Neuronal stem cell (in vitro differentiated cells): ENCODE measurements at regions not wholly inside any gene's neighbourhood (a gene's known extent, or its start where the extent isn't known, plus 50 kb on each side); places are given as distances from the start of the nearest gene placed in this dataset.

ENCODE experiments used
- DNase-seq: peaks from one replicate; pipeline ENCODE4 v3.0.0-alpha.2; 2013; ENCODE audit warnings: low spot score
- H2AFZ ChIP-seq: one replicate; pipeline ENCODE4 v1.6.1; 2013; ENCODE audit warnings: mild to moderate bottlenecking, low read length, inconsistent platforms
- H2AK5ac ChIP-seq: 2 replicates; pipeline ENCODE4 v1.6.1; 2013; ENCODE audit warnings: low read depth, mild to moderate bottlenecking, inconsistent platforms, low read length, moderate library complexity, mixed read lengths
- H2BK120ac ChIP-seq: 2 replicates; pipeline ENCODE4 v1.6.1; 2013; ENCODE audit warnings: low read depth, mild to moderate bottlenecking, inconsistent platforms, low read length, moderate library complexity, mixed read lengths
- H2BK12ac ChIP-seq: one replicate; pipeline ENCODE4 v1.6.1; 2013; ENCODE audit warnings: low read length, inconsistent platforms
- H2BK15ac ChIP-seq: 2 replicates; pipeline ENCODE4 v1.6.1; 2013; ENCODE audit warnings: mild to moderate bottlenecking, low read length, inconsistent platforms, mixed read lengths
- H2BK5ac ChIP-seq: one replicate; pipeline ENCODE4 v1.6.1; 2013; ENCODE audit warnings: inconsistent platforms, mild to moderate bottlenecking, low read length, moderate library complexity
- H3K14ac ChIP-seq: one replicate; pipeline ENCODE4 v1.6.1; 2013; ENCODE audit warnings: low read length, inconsistent platforms
- H3K18ac ChIP-seq: 2 replicates; pipeline ENCODE4 v1.6.1; 2013; ENCODE audit warnings: low read length, inconsistent platforms
- H3K23ac ChIP-seq: 2 replicates; pipeline ENCODE4 v1.6.1; 2013; ENCODE audit warnings: low read depth, mild to moderate bottlenecking, mixed read lengths, low read length, inconsistent platforms; ENCODE audit not compliant: poor library complexity
- H3K27ac ChIP-seq: replicated peaks from 3 replicates; pipeline ENCODE4 v1.5.1; 2013; ENCODE audit warnings: low read length, inconsistent platforms
- H3K27me3 ChIP-seq, 3 experiments: 2 replicates each; pipeline ENCODE4 v1.6.1; 2013; ENCODE audit warnings: low read length in 3 of 3, mild to moderate bottlenecking in 2 of 3, inconsistent platforms in 1 of 3, low read depth in 1 of 3, mixed read lengths in 1 of 3, moderate library complexity in 1 of 3; ENCODE audit not compliant: control insufficient read depth in 3 of 3, insufficient read depth in 3 of 3
- H3K36me3 ChIP-seq, 2 donors: replicated peaks in 1 of 2; 2 replicates each; pipeline ENCODE4 v1.6.1; 2013; ENCODE audit warnings: low read length in 2 of 2; ENCODE audit not compliant: control insufficient read depth in 2 of 2, insufficient read depth in 2 of 2
- H3K4ac ChIP-seq: 2 replicates; pipeline ENCODE4 v1.6.1; 2013; ENCODE audit warnings: inconsistent platforms, mild to moderate bottlenecking, low read length, moderate library complexity
- H3K4me1 ChIP-seq, 2 donors: 1 replicate in 1 of 2; 2 replicates in 1 of 2; pipeline ENCODE4 v1.6.1; 2013; ENCODE audit warnings: low read length in 2 of 2, low read depth in 1 of 2; ENCODE audit not compliant: control insufficient read depth in 2 of 2, insufficient read depth in 1 of 2
- H3K4me2 ChIP-seq: one replicate; pipeline ENCODE4 v1.6.1; 2013; ENCODE audit warnings: mild to moderate bottlenecking, low read length, inconsistent platforms; ENCODE audit not compliant: insufficient read depth, poor library complexity, severe bottlenecking
- H3K4me3 ChIP-seq, 2 donors: 2 replicates each; pipeline ENCODE4 v1.5.1; 2013; ENCODE audit warnings: low read length in 2 of 2, mild to moderate bottlenecking in 2 of 2, inconsistent platforms in 1 of 2, moderate library complexity in 1 of 2
- H3K79me1 ChIP-seq: one replicate; pipeline ENCODE4 v1.6.1; 2013; ENCODE audit warnings: low read depth, mild to moderate bottlenecking, inconsistent platforms, low read length, moderate library complexity
- H3K9ac ChIP-seq: one replicate; pipeline ENCODE4 v1.6.1; 2013; ENCODE audit warnings: mild to moderate bottlenecking, low read depth, low read length, inconsistent platforms; ENCODE audit not compliant: poor library complexity
- H3K9me3 ChIP-seq, 2 donors: replicated peaks in 1 of 2; 2 replicates each; pipeline versions ENCODE3 to v1.6.1; 2013; ENCODE audit warnings: low read length in 2 of 2, mild to moderate bottlenecking in 2 of 2, inconsistent platforms in 1 of 2, low read depth in 1 of 2, mixed read lengths in 1 of 2, moderate library complexity in 1 of 2; ENCODE audit not compliant: control insufficient read depth in 2 of 2, insufficient read depth in 1 of 2
- H4K8ac ChIP-seq: one replicate; pipeline ENCODE4 v1.6.1; 2013; ENCODE audit warnings: low read depth, mild to moderate bottlenecking, inconsistent platforms, low read length, moderate library complexity
- H4K91ac ChIP-seq: one replicate; pipeline ENCODE4 v1.6.1; 2013; ENCODE audit warnings: low read length, low read depth, mild to moderate bottlenecking, inconsistent platforms; ENCODE audit not compliant: poor library complexity
- WGBS, 2 donors: extraction: QIAGEN DNeasy Blood & Tissue Kit; methylation state at CpG; one replicate each; pipeline ENCODE4 v1.1.7; 2013; ENCODE audit warnings: missing lambda C conversion rate in 2 of 2, mixed read lengths in 1 of 2; ENCODE audit not compliant: insufficient read length in 2 of 2, insufficient replicate concordance in 1 of 2; ENCODE audit errors: extremely low coverage in 2 of 2; 5-methylcytosine and 5-hydroxymethylcytosine counted together

DNA sequence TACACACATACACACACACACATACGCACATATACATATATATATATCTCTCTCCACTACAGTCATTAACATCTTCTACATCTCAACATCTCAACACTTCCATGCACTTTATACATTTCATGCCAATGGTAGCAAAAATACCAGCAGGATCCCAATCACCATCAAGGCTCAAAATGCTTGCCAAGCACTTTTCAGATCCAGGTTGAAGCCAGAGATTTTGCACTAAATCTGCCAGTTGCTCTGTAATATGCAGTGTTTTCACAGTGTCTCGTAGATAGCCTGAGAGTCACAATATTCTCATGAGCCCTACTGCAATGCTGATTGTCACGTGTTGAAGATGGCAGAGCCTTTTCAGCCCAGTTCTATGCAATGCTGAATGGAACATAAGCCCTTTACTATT, 1140.9 kb upstream of the C9orf72 start:
- WGBS, 2 donors, result no CpG with 5 or more reads among the region's 3 CpGs
- Histone ChIP-seq H3K23ac (no peak overlapping the region), H3K4me3 (no peak overlapping the region), H2BK120ac (no peak overlapping the region), H3K9ac (no peak overlapping the region), H2AFZ (no peak overlapping the region), H3K27ac (no peak overlapping the region), H3K36me3 (no peaks in the 10 kb centered on the region), H2BK5ac (no peak overlapping the region), H2BK12ac (no peak overlapping the region), H4K91ac (no peak overlapping the region), H3K4me2 (no peak overlapping the region), H4K8ac (no peak overlapping the region), H3K18ac (no peak overlapping the region), H3K27me3 (no peaks in the 10 kb centered on the region), H3K14ac (no peak overlapping the region), H3K4me1 (no peaks in the 10 kb centered on the region), H3K4ac (no peak overlapping the region), H3K79me1 (no peaks in the 10 kb centered on the region), H3K9me3 (no peaks in the 10 kb centered on the region), H2AK5ac (no peak overlapping the region), H2BK15ac (no peak overlapping the region)
- DNase-seq, result no peak

DNA sequence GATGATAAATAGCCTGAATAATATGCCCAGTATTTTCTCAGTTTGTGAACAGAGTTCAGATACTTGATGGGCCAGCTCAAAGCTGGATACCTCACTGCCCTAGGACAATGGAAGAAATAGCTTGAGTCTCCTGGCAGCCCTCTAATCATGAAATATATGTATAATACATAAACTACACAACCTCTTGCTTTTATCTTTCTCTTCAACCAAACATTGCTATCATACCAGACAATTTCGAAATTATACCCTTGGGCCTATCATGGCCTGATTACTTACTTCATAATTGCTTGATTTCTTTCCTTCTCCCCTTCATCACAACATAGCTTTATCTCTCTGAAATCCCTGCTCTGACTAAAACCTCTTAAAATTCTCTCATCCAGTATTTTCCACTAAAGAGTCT, 1144.9 kb upstream of the C9orf72 start:
- no peak overlapping the region for H3K18ac ChIP-seq
- H3K4ac ChIP-seq, result no peak overlapping the region
- no peaks in the 10 kb centered on the region for H3K27me3 ChIP-seq
- no peak overlapping the region for H4K91ac ChIP-seq
- no peaks in the 10 kb centered on the region for H3K79me1 ChIP-seq
- H2BK5ac ChIP-seq, result no peak overlapping the region
- DNase-seq, result no peak
- H3K9ac ChIP-seq, result no peak overlapping the region
- no peaks in the 10 kb centered on the region for H3K9me3 ChIP-seq
- H3K14ac ChIP-seq, result no peak overlapping the region
- no peak overlapping the region for H3K4me3 ChIP-seq
- H3K4me2 ChIP-seq, result no peak overlapping the region
- H3K27ac ChIP-seq, result no peak overlapping the region
- no peak overlapping the region for H4K8ac ChIP-seq
- no peak overlapping the region for H2BK15ac ChIP-seq
- WGBS, 2 donors, result no CpG with 5 or more reads among the region's 1 CpG
- H2BK120ac ChIP-seq, result no peak overlapping the region
- H2BK12ac ChIP-seq, result no peak overlapping the region
- H2AFZ ChIP-seq, result no peak overlapping the region
- H3K4me1 ChIP-seq, result no peaks in the 10 kb centered on the region
- no peak overlapping the region for H2AK5ac ChIP-seq
- no peaks in the 10 kb centered on the region for H3K36me3 ChIP-seq
- H3K23ac ChIP-seq, result no peak overlapping the region

DNA sequence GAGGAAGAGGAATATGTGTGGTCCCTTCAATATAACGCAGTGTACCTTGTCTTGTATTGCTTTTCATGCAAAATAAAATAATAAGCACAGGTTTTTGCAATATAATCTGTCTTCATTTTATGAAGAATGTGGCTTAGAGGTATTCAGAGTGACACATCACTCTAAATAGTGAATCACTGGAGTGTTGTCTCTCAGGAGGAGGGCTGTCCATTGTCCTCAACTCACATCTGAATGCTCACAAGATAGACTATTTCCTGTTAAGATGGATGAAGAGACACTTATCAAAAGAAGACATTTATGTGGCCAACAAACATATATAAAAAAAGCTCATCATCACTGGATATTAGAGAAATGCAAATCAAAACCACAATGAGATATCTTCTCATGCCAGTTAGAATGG, 1147.5 kb upstream of the C9orf72 start:
- H3K9ac ChIP-seq, result no peak overlapping the region
- H2BK12ac ChIP-seq, result no peak overlapping the region
- H3K27ac ChIP-seq, result no peak overlapping the region
- no peak overlapping the region for H2AK5ac ChIP-seq
- H2BK15ac ChIP-seq, result no peak overlapping the region
- no peaks in the 10 kb centered on the region for H3K79me1 ChIP-seq
- H4K91ac ChIP-seq, result no peak overlapping the region
- no peak overlapping the region for H3K4ac ChIP-seq
- H3K27me3 ChIP-seq, result no peaks in the 10 kb centered on the region
- no peaks in the 10 kb centered on the region for H3K36me3 ChIP-seq
- H3K23ac ChIP-seq, result no peak overlapping the region
- H3K4me3 ChIP-seq, result no peak overlapping the region
- H2BK120ac ChIP-seq, result no peak overlapping the region
- H3K14ac ChIP-seq, result no peak overlapping the region
- no peak overlapping the region for H2AFZ ChIP-seq
- no peak overlapping the region for H3K4me2 ChIP-seq
- H2BK5ac ChIP-seq, result no peak overlapping the region
- no CpG with 5 or more reads among the region's 1 CpG for WGBS, 2 donors
- DNase-seq, result no peak
- no peaks in the 10 kb centered on the region for H3K9me3 ChIP-seq
- H3K18ac ChIP-seq, result no peak overlapping the region
- H4K8ac ChIP-seq, result no peak overlapping the region
- H3K4me1 ChIP-seq, result no peaks in the 10 kb centered on the region

DNA sequence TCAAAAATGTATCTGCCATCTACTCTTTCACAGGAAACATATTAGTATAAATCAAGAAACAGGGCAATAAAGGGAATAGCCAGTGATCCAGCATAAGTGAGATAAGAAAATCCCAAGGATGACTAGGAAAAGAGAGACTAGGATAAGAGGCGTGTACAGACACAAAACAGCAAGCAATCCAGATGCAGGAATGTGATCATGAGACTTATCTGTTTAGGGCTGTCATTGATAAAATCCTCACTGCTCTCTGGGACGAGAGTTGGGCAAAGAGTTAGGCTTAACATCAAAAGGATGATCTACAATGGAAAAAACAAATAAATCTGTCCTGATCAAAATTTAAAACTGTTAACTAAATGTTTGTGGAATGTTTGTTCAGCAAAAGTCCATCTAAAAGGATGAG, 1156.8 kb upstream of the C9orf72 start:
- H4K8ac ChIP-seq, result no peak overlapping the region
- H2BK5ac ChIP-seq, result no peak overlapping the region
- H3K14ac ChIP-seq, result no peak overlapping the region
- H3K4ac ChIP-seq, result no peak overlapping the region
- no peak overlapping the region for H3K27ac ChIP-seq
- no peak overlapping the region for H2BK15ac ChIP-seq
- no peaks in the 10 kb centered on the region for H3K79me1 ChIP-seq
- H3K27me3 ChIP-seq, result no peaks in the 10 kb centered on the region
- H3K4me3 ChIP-seq, result no peak overlapping the region
- H3K9me3 ChIP-seq, result no peaks in the 10 kb centered on the region
- no peaks in the 10 kb centered on the region for H3K36me3 ChIP-seq
- DNase-seq, result no peak
- H3K4me2 ChIP-seq, result no peak overlapping the region
- H3K4me1 ChIP-seq, result no peaks in the 10 kb centered on the region
- no peak overlapping the region for H2BK12ac ChIP-seq
- no peak overlapping the region for H2BK120ac ChIP-seq
- WGBS, 2 donors, result no CpG with 5 or more reads among the region's 2 CpGs
- no peak overlapping the region for H3K18ac ChIP-seq
- no peak overlapping the region for H3K9ac ChIP-seq
- H4K91ac ChIP-seq, result no peak overlapping the region
- H2AK5ac ChIP-seq, result no peak overlapping the region
- H3K23ac ChIP-seq, result no peak overlapping the region
- no peak overlapping the region for H2AFZ ChIP-seq
